Activated CD8-positive, alpha-beta memory T cell treated with anti-CD3 and anti-CD28 coated beads for 36 hours (primary cell): ENCODE measurements at regions not wholly inside any gene's neighbourhood (a gene's known extent, or its start where the extent isn't known, plus 50 kb on each side); places are given as distances from the start of the nearest gene placed in this dataset.

Experiments
- CTCF ChIA-PET: fragments of 350-600 bp; sonication (Branson Sonifier 250); formaldehyde crosslinking; loops from one replicate; lab custom pipeline; 2021; ENCODE audit warnings: antibody characterized with exemption; lab: Charles Lee
- POLR2A ChIA-PET: fragments of 350-600 bp; sonication (Branson Sonifier 250); formaldehyde crosslinking; loops from one replicate; lab custom pipeline; 2021; ENCODE audit warnings: antibody characterized with exemption; lab: Charles Lee

GRCh38 chr12:31801872-31802271 is 73.1 kb upstream of the AMN1 start:
- POLR2A ChIA-PET: no interaction called here
- CTCF ChIA-PET: interaction anchor here (0.5 to 1.2 kb wide), 2 partner anchors 39 to 120 kb away, joined by 3 read pairs; no protein-coding TSS in a partner anchor

- ChIA-PET CTCF (no interaction called here), POLR2A (no interaction called here)
These were observed 68.5 kb upstream of the AMN1 start for GRCh38 chr12:31797230-31797872.

GRCh38 chr12:31796270-31796951 is 67.6 kb upstream of the AMN1 start:
- CTCF ChIA-PET: no interaction called here
- POLR2A ChIA-PET: no interaction called here

GRCh38 chr12:31794745-31795144 is 65.9 kb upstream of the AMN1 start:
- ChIA-PET CTCF (no interaction called here), POLR2A (no interaction called here)

- ChIA-PET POLR2A (interaction anchor here (0.6 kb wide), 1 partner anchor 11 kb away, joined by 3 read pairs; no protein-coding TSS in a partner anchor), CTCF (interaction anchor here (1.0 kb wide), 1 partner anchor 35 kb away, joined by 4 read pairs; no protein-coding TSS in a partner anchor)
These were observed 62.4 kb upstream of the AMN1 start for GRCh38 chr12:31791265-31791664.

- ChIA-PET CTCF (interaction anchor here (1.0 kb wide), 2 partner anchors 9 to 35 kb away, joined by 3 to 4 read pairs; no protein-coding TSS in a partner anchor), POLR2A (no interaction called here)
These were observed 61.9 kb upstream of the AMN1 start for GRCh38 chr12:31790759-31791158.

GRCh38 chr12:31785318-31785717 is 56.5 kb upstream of the AMN1 start:
- ChIA-PET CTCF (interaction anchor here (1.0 kb wide), 1 partner anchor 527 kb away, joined by 4 read pairs; no protein-coding TSS in a partner anchor), POLR2A (no interaction called here)

GRCh38 chr12:31783996-31784645 is 55.3 kb upstream of the AMN1 start:
- CTCF ChIA-PET: no interaction called here

GRCh38 chr12:31783556-31783955 is 54.7 kb upstream of the AMN1 start:
- CTCF ChIA-PET: no interaction called here
- POLR2A ChIA-PET: no interaction called here

More at GRCh38 chr12:31783996-31784645, 55.3 kb upstream of the AMN1 start:
- POLR2A ChIA-PET: no interaction called here

- ChIA-PET CTCF (interaction anchor here (0.7 kb wide), 1 partner anchor 8 kb away, joined by 3 read pairs; no protein-coding TSS in a partner anchor), POLR2A (no interaction called here)
These were observed 53.2 kb upstream of the AMN1 start for GRCh38 chr12:31781894-31782540.

GRCh38 chr12:31780096-31780495 is 51.3 kb upstream of the AMN1 start:
- ChIA-PET POLR2A (no interaction called here), CTCF (no interaction called here)

GRCh38 chr12:31778687-31779086 is 49.9 kb upstream of the AMN1 start:
- ChIA-PET POLR2A (no interaction called here), CTCF (no interaction called here)
